HFFc6 (cell line): ENCODE measurements at regions not wholly inside any gene's neighbourhood (a gene's known extent, or its start where the extent isn't known, plus 50 kb on each side); places are given as distances from the start of the nearest gene placed in this dataset.

Experiments used
- DNase-seq: peaks from one replicate; pipeline ENCODE4 v3.0.0-alpha.2; 2018
- H3K27ac Mint-ChIP-seq: 2 replicates; pipeline ENCODE4 v1.8.0; 2020; ENCODE audit warnings: mild to moderate bottlenecking, mixed read lengths
- H3K27me3 Mint-ChIP-seq: 2 replicates; pipeline ENCODE4 v1.8.0; 2021; ENCODE audit warnings: mild to moderate bottlenecking, moderate library complexity, mixed read lengths; ENCODE audit not compliant: insufficient read depth
- H3K36me3 Mint-ChIP-seq: 2 replicates; pipeline ENCODE4 v1.8.0; 2021; ENCODE audit warnings: low read depth, mixed read lengths
- H3K4me1 Mint-ChIP-seq: 2 replicates; pipeline ENCODE4 v1.8.0; 2020; ENCODE audit warnings: low read depth, mixed read lengths
- H3K4me3 Mint-ChIP-seq: 2 replicates; pipeline ENCODE4 v1.8.0; 2020; ENCODE audit warnings: mild to moderate bottlenecking, moderate library complexity, mixed read lengths
- H3K9me3 Mint-ChIP-seq: 2 replicates; pipeline ENCODE4 v1.8.0; 2020; ENCODE audit warnings: mild to moderate bottlenecking, mixed read lengths
- CTCF ChIP-seq: fragments of 200-600 bp; sonication (generic); IDR thresholded peaks from 2 replicates; pipeline ENCODE4 v1.5.0; 2021; ENCODE audit warnings: antibody characterized with exemption, mild to moderate bottlenecking

- H3K4me1 Mint-ChIP-seq, result no peaks in the 10 kb centered on the region
- no peak for TF ChIP-seq CTCF
- no peak overlapping the region for H3K4me3 Mint-ChIP-seq
- H3K27ac Mint-ChIP-seq, result no peak overlapping the region
- no peaks in the 10 kb centered on the region for H3K27me3 Mint-ChIP-seq
- H3K36me3 Mint-ChIP-seq, result no peaks in the 10 kb centered on the region
- DNase-seq, result no peak
- H3K9me3 Mint-ChIP-seq, result peaks cover 43% of the 10 kb centered on the region
These were observed 656.0 kb downstream of the MCTP2 start for GRCh38 chr15:94887391-94887790.

- Mint-ChIP-seq H3K4me3 (no peak overlapping the region), H3K27me3 (no peaks in the 10 kb centered on the region), H3K4me1 (no peaks in the 10 kb centered on the region), H3K9me3 (peaks cover 31% of the 10 kb centered on the region), H3K36me3 (no peaks in the 10 kb centered on the region), H3K27ac (no peak overlapping the region)
- DNase-seq, result no peak
- TF ChIP-seq CTCF, result no peak
These were observed 657.8 kb downstream of the MCTP2 start for GRCh38 chr15:94889153-94889552.

- Mint-ChIP-seq H3K27ac (no peak overlapping the region), H3K4me1 (no peaks in the 10 kb centered on the region), H3K36me3 (no peaks in the 10 kb centered on the region), H3K9me3 (peaks cover 29% of the 10 kb centered on the region), H3K4me3 (no peak overlapping the region), H3K27me3 (no peaks in the 10 kb centered on the region)
- no peak for TF ChIP-seq CTCF
- no peak for DNase-seq
These were observed 661.7 kb downstream of the MCTP2 start for GRCh38 chr15:94893091-94893490.

- Mint-ChIP-seq H3K4me1 (no peaks in the 10 kb centered on the region), H3K9me3 (peaks cover 24% of the 10 kb centered on the region), H3K27me3 (no peaks in the 10 kb centered on the region), H3K27ac (no peak overlapping the region), H3K4me3 (no peak overlapping the region), H3K36me3 (no peaks in the 10 kb centered on the region)
- TF ChIP-seq CTCF, result no peak
- no peak for DNase-seq
These were observed 662.7 kb downstream of the MCTP2 start for GRCh38 chr15:94894056-94894455.

- H3K36me3 Mint-ChIP-seq, result no peaks in the 10 kb centered on the region
- no peak overlapping the region for H3K4me3 Mint-ChIP-seq
- H3K27ac Mint-ChIP-seq, result no peak overlapping the region
- H3K27me3 Mint-ChIP-seq, result no peaks in the 10 kb centered on the region
- no peak for DNase-seq
- peaks cover 28% of the 10 kb centered on the region for H3K9me3 Mint-ChIP-seq
- TF ChIP-seq CTCF, result no peak
- no peaks in the 10 kb centered on the region for H3K4me1 Mint-ChIP-seq
These were observed 678.1 kb downstream of the MCTP2 start for GRCh38 chr15:94909510-94909909.

- Mint-ChIP-seq H3K4me1 (no peaks in the 10 kb centered on the region), H3K27ac (no peak overlapping the region), H3K27me3 (no peaks in the 10 kb centered on the region), H3K4me3 (no peak overlapping the region), H3K9me3 (peaks cover 33% of the 10 kb centered on the region), H3K36me3 (no peaks in the 10 kb centered on the region)
- DNase-seq, result no peak
- no peak for TF ChIP-seq CTCF
These were observed 678.8 kb downstream of the MCTP2 start for GRCh38 chr15:94910166-94910565.
